Left ventricle myocardium inferior (tissue), 1 donor: ENCODE measurements at regions not wholly inside any gene's neighbourhood (a gene's known extent, or its start where the extent isn't known, plus 50 kb on each side); places are given as distances from the start of the nearest gene placed in this dataset.

Experiments
- DNase-seq: peaks from one replicate; pipeline ENCODE4 v3.0.0-alpha.2; 2020
- H3K27ac ChIP-seq: fragments of 200-600 bp; replicated peaks from 2 replicates; pipeline ENCODE4 v1.8.0; 2021
- H3K27me3 ChIP-seq: fragments of 200-600 bp; 2 replicates; pipeline ENCODE4 v1.8.0; 2021; ENCODE audit warnings: low read depth
- H3K36me3 ChIP-seq: fragments of 200-600 bp; 2 replicates; pipeline ENCODE4 v1.8.0; 2021
- H3K4me1 ChIP-seq: fragments of 200-600 bp; 2 replicates; pipeline ENCODE4 v1.8.0; 2021
- H3K4me3 ChIP-seq: fragments of 200-600 bp; 2 replicates; pipeline ENCODE4 v1.8.0; 2021; ENCODE audit warnings: mild to moderate bottlenecking, moderate library complexity
- H3K9me3 ChIP-seq: fragments of 200-600 bp; replicated peaks from 2 replicates; pipeline ENCODE4 v1.8.0; 2021
- CTCF ChIP-seq: fragments of 200-600 bp; IDR thresholded peaks from 2 replicates; pipeline ENCODE4 v1.8.0; 2021; ENCODE audit warnings: antibody characterized with exemption, mild to moderate bottlenecking, borderline replicate concordance
- intact Hi-C: fragments of 100-400 bp; cut with micrococcal nuclease; formaldehyde crosslinking; loops from one replicate; pipeline ENCODE4 v1.11.0; 2022
- donor health status: DM: no; HTN: yes; CAD: no; lungs with severe emphysema.

GRCh38 chr7:17007841-17008240 lies 126.1 kb upstream of the AGR3 start:
- no peak for TF ChIP-seq CTCF
- H3K9me3 ChIP-seq: peaks cover 5% of the 10 kb centered on the region
- no peak overlapping the region for H3K27ac ChIP-seq
- peaks cover 9% of the 10 kb centered on the region for H3K4me1 ChIP-seq
- no peaks in the 10 kb centered on the region for H3K27me3 ChIP-seq
- no peak for DNase-seq
- no peaks in the 10 kb centered on the region for H3K36me3 ChIP-seq
- intact Hi-C loops: no loop called here
- H3K4me3 ChIP-seq: no peak overlapping the region

GRCh38 chr7:17009007-17009719 lies 127.4 kb upstream of the AGR3 start:
- DNase-seq: no peak
- Histone ChIP-seq H3K4me1 (peaks cover 9% of the 10 kb centered on the region), H3K27ac (peak overlapping the region; percentile 4), H3K36me3 (no peaks in the 10 kb centered on the region), H3K4me3 (no peak overlapping the region), H3K27me3 (no peaks in the 10 kb centered on the region), H3K9me3 (peaks cover 5% of the 10 kb centered on the region)
- peak; percentile 55 for TF ChIP-seq CTCF
- intact Hi-C loops: no loop called here

- Histone ChIP-seq H3K27me3 (no peaks in the 10 kb centered on the region), H3K36me3 (no peaks in the 10 kb centered on the region), H3K4me1 (peaks cover 9% of the 10 kb centered on the region), H3K27ac (peak overlapping the region; percentile 4), H3K4me3 (no peak overlapping the region), H3K9me3 (peaks cover 5% of the 10 kb centered on the region)
- TF ChIP-seq CTCF: no peak
- intact Hi-C loops: no loop called here
- no peak for DNase-seq
Measured at GRCh38 chr7:17009933-17010332, 128.2 kb upstream of the AGR3 start.

- peaks cover 13% of the 10 kb centered on the region for H3K4me1 ChIP-seq
- no peak overlapping the region for H3K27ac ChIP-seq
- peaks cover 5% of the 10 kb centered on the region for H3K9me3 ChIP-seq
- no peak for DNase-seq
- no peaks in the 10 kb centered on the region for H3K36me3 ChIP-seq
- no peaks in the 10 kb centered on the region for H3K27me3 ChIP-seq
- TF ChIP-seq CTCF: no peak
- intact Hi-C loops: no loop called here
- H3K4me3 ChIP-seq: no peak overlapping the region
Measured at GRCh38 chr7:17010637-17011300, 129.0 kb upstream of the AGR3 start.

GRCh38 chr7:17013204-17013603 lies 131.4 kb upstream of the AGR3 start:
- Histone ChIP-seq H3K4me3 (no peak overlapping the region), H3K27ac (no peak overlapping the region), H3K9me3 (peaks cover 5% of the 10 kb centered on the region), H3K4me1 (peaks cover 15% of the 10 kb centered on the region), H3K36me3 (no peaks in the 10 kb centered on the region), H3K27me3 (no peaks in the 10 kb centered on the region)
- TF ChIP-seq CTCF: no peak
- intact Hi-C loops: no loop called here
- DNase-seq: no peak
